Brain microvascular endothelial cell (primary cell): ENCODE measurements at regions not wholly inside any gene's neighbourhood (a gene's known extent, or its start where the extent isn't known, plus 50 kb on each side); places are given as distances from the start of the nearest gene placed in this dataset.

Source experiments
- DNase-seq: peaks from one replicate; pipeline ENCODE4 v3.0.0-alpha.2; 2020
- H3K27ac ChIP-seq: fragments of 250-450 bp; sonication (Bioruptor Pico); 2 replicates; pipeline ENCODE4 v1.5.1; 2020; ENCODE audit warnings: mild to moderate bottlenecking, moderate library complexity
- H3K27me3 ChIP-seq: fragments of 250-450 bp; sonication (Bioruptor Pico); replicated peaks from 2 replicates; pipeline ENCODE4 v1.5.1; 2020; ENCODE audit warnings: mild to moderate bottlenecking
- H3K36me3 ChIP-seq: fragments of 250-450 bp; sonication (Bioruptor Pico); replicated peaks from 2 replicates; pipeline ENCODE4 v1.5.1; 2020; ENCODE audit warnings: mild to moderate bottlenecking
- H3K4me3 ChIP-seq: 2 replicates; pipeline ENCODE4 v1.5.1; 2011; ENCODE audit warnings: low read depth, mild to moderate bottlenecking, control low read depth, low read length, moderate library complexity
- CTCF ChIP-seq: IDR thresholded peaks from 2 replicates; pipeline ENCODE4 v1.5.1; 2011; ENCODE audit warnings: low read depth, mild to moderate bottlenecking, moderate library complexity, low read length, control low read depth, inconsistent platforms; ENCODE audit errors: missing control alignments
- in situ Hi-C: cut with HindIII; loops from 2 replicates; pipeline ENCODE4 v1.10.0; 2017; ENCODE audit warnings: low sequenced_read_pairs, low pct_ligation_motif_present

- Histone ChIP-seq H3K27me3 (no peaks in the 10 kb centered on the region), H3K27ac (no peak overlapping the region), H3K36me3 (no peaks in the 10 kb centered on the region), H3K4me3 (no peak overlapping the region)
- TF ChIP-seq CTCF: no peak
- in situ Hi-C loops: no loop called here
- no peak for DNase-seq
Measured at GRCh38 chr10:3699916-3700315, 85.1 kb downstream of the KLF6 start.

GRCh38 chr10:3698312-3698711 is 86.7 kb downstream of the KLF6 start:
- TF ChIP-seq CTCF: no peak
- no peak for DNase-seq
- no peaks in the 10 kb centered on the region for H3K36me3 ChIP-seq
- H3K4me3 ChIP-seq: no peak overlapping the region
- no peak overlapping the region for H3K27ac ChIP-seq
- in situ Hi-C loops: no loop called here
- no peaks in the 10 kb centered on the region for H3K27me3 ChIP-seq

- H3K27me3 ChIP-seq: no peaks in the 10 kb centered on the region
- in situ Hi-C loops: no loop called here
- no peak for DNase-seq
- TF ChIP-seq CTCF: no peak
- no peak overlapping the region for H3K4me3 ChIP-seq
- no peaks in the 10 kb centered on the region for H3K36me3 ChIP-seq
- H3K27ac ChIP-seq: no peak overlapping the region
Measured at GRCh38 chr10:3693698-3694080, 91.3 kb downstream of the KLF6 start.

- in situ Hi-C loops: no loop called here
Measured at GRCh38 chr10:3693022-3693697, 91.8 kb downstream of the KLF6 start.

GRCh38 chr10:3692387-3692999 is 92.5 kb downstream of the KLF6 start:
- TF ChIP-seq CTCF: no peak
- Histone ChIP-seq H3K36me3 (no peaks in the 10 kb centered on the region), H3K27me3 (no peaks in the 10 kb centered on the region), H3K4me3 (no peak overlapping the region), H3K27ac (no peak overlapping the region)
- in situ Hi-C loops: no loop called here
- no peak for DNase-seq

More at GRCh38 chr10:3693022-3693697, 91.8 kb downstream of the KLF6 start:
- no peak for DNase-seq
- no peaks in the 10 kb centered on the region for H3K27me3 ChIP-seq
- no peak overlapping the region for H3K4me3 ChIP-seq
- no peaks in the 10 kb centered on the region for H3K36me3 ChIP-seq
- H3K27ac ChIP-seq: no peak overlapping the region
- TF ChIP-seq CTCF: no peak

GRCh38 chr10:3691482-3691881 is 93.5 kb downstream of the KLF6 start:
- TF ChIP-seq CTCF: no peak

More at GRCh38 chr10:3691482-3691881, 93.5 kb downstream of the KLF6 start:
- Histone ChIP-seq H3K27ac (no peak overlapping the region), H3K4me3 (no peak overlapping the region), H3K36me3 (no peaks in the 10 kb centered on the region), H3K27me3 (no peaks in the 10 kb centered on the region)
- DNase-seq: no peak
- in situ Hi-C loops: no loop called here
